ENCODE measurements at regions not wholly inside any gene's neighbourhood (a gene's known extent, or its start where the extent isn't known, plus 50 kb on each side); places are given as distances from the start of the nearest gene placed in this dataset.

DNA sequence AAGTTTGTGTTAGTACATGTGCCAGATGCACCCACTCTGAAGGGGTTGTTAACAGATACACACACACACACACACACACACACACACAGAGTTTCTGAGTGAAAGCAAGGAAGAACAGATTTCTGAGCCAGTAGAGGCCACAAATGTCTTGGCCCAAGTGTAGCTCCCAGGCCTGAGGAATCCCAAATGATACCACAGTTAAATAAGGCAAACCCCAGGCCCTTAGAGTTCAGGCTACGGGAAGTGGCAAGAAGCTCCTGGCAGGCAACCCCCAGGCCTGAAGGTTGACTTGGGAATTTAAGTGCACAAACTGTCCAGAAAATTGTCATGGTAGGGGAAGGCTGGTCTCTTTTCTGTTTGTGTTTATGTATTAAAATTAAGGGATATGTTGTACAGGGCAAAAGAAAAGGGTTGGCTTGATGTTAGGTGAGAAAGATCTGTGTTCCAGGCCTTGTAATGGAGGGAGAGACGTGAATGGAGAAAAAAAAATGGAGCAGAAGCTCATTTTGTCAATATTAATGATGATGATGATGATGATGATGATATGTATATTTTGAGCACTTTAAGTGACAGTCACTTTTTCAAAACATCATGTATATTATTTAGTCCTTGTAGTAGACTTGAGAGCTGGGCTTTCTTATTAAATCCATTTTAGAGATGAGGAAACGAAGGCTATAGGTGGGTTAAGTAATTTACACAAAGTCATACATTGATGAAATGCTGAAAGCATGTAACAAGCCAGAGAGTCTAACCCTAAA is 317.0 kb upstream of the JAG1 start:
- no peak for TF ChIP-seq POLR2A (IDR thresholded peaks at IDR 0.05)
- TF ChIP-seq, protein P1, sequence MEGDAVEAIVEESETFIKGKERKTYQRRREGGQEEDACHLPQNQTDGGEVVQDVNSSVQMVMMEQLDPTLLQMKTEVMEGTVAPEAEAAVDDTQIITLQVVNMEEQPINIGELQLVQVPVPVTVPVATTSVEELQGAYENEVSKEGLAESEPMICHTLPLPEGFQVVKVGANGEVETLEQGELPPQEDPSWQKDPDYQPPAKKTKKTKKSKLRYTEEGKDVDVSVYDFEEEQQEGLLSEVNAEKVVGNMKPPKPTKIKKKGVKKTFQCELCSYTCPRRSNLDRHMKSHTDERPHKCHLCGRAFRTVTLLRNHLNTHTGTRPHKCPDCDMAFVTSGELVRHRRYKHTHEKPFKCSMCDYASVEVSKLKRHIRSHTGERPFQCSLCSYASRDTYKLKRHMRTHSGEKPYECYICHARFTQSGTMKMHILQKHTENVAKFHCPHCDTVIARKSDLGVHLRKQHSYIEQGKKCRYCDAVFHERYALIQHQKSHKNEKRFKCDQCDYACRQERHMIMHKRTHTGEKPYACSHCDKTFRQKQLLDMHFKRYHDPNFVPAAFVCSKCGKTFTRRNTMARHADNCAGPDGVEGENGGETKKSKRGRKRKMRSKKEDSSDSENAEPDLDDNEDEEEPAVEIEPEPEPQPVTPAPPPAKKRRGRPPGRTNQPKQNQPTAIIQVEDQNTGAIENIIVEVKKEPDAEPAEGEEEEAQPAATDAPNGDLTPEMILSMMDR (IDR thresholded peaks at IDR 0.05) = no peak
